HG03196 (cell line): ENCODE measurements at regions not wholly inside any gene's neighbourhood (a gene's known extent, or its start where the extent isn't known, plus 50 kb on each side); places are given as distances from the start of the nearest gene placed in this dataset.

Experiments used
- ATAC-seq: cut with Tn5 transposase; IDR thresholded peaks from one replicate; pipeline ENCODE4 v1.9.1; 2021; ENCODE audit not compliant: unreplicated experiment

- ATAC-seq: no peak
Measured at GRCh38 chr16:64417711-64418227, 704.1 kb downstream of the CDH11 start.

- no peak for ATAC-seq
Measured at GRCh38 chr16:64416216-64417005, 705.5 kb downstream of the CDH11 start.

GRCh38 chr16:64412578-64413280 is 709.1 kb downstream of the CDH11 start:
- ATAC-seq: no peak

GRCh38 chr16:64410306-64410705 is 711.6 kb downstream of the CDH11 start:
- no peak for ATAC-seq

- no peak for ATAC-seq
Measured at GRCh38 chr16:64409783-64410210, 712.1 kb downstream of the CDH11 start.

GRCh38 chr16:64408699-64409098 is 713.2 kb downstream of the CDH11 start:
- no peak for ATAC-seq

GRCh38 chr16:64406770-64407181 is 715.1 kb downstream of the CDH11 start:
- ATAC-seq: no peak

GRCh38 chr16:64403352-64403751 is 718.5 kb downstream of the CDH11 start:
- no peak for ATAC-seq

GRCh38 chr16:64398793-64399192 is 723.1 kb downstream of the CDH11 start:
- no peak for ATAC-seq

- ATAC-seq: no peak
Measured at GRCh38 chr16:64397945-64398508, 723.8 kb downstream of the CDH11 start.

GRCh38 chr16:64397042-64397441 is 724.8 kb downstream of the CDH11 start:
- no peak for ATAC-seq

GRCh38 chr16:64394061-64394460 is 727.8 kb downstream of the CDH11 start:
- no peak for ATAC-seq

- ATAC-seq: no peak
Measured at GRCh38 chr16:64392456-64392855, 729.4 kb downstream of the CDH11 start.

- ATAC-seq: no peak
Measured at GRCh38 chr16:64391063-64391600, 730.7 kb downstream of the CDH11 start.

GRCh38 chr16:64390102-64390501 is 731.8 kb downstream of the CDH11 start:
- no peak for ATAC-seq

GRCh38 chr16:64384636-64385035 is 737.2 kb downstream of the CDH11 start:
- no peak for ATAC-seq

- ATAC-seq: no peak
Measured at GRCh38 chr16:64381979-64382378, 739.9 kb downstream of the CDH11 start.

GRCh38 chr16:64380751-64381150 is 741.1 kb downstream of the CDH11 start:
- ATAC-seq: no peak

- ATAC-seq: no peak
Measured at GRCh38 chr16:64375391-64375980, 746.4 kb downstream of the CDH11 start.

GRCh38 chr16:64370112-64370511 is 751.8 kb downstream of the CDH11 start:
- no peak for ATAC-seq

- no peak for ATAC-seq
Measured at GRCh38 chr16:64365448-64365931, 756.4 kb downstream of the CDH11 start.
